ENCODE measurements at regions not wholly inside any gene's neighbourhood (a gene's known extent, or its start where the extent isn't known, plus 50 kb on each side); places are given as distances from the start of the nearest gene placed in this dataset.

DNA sequence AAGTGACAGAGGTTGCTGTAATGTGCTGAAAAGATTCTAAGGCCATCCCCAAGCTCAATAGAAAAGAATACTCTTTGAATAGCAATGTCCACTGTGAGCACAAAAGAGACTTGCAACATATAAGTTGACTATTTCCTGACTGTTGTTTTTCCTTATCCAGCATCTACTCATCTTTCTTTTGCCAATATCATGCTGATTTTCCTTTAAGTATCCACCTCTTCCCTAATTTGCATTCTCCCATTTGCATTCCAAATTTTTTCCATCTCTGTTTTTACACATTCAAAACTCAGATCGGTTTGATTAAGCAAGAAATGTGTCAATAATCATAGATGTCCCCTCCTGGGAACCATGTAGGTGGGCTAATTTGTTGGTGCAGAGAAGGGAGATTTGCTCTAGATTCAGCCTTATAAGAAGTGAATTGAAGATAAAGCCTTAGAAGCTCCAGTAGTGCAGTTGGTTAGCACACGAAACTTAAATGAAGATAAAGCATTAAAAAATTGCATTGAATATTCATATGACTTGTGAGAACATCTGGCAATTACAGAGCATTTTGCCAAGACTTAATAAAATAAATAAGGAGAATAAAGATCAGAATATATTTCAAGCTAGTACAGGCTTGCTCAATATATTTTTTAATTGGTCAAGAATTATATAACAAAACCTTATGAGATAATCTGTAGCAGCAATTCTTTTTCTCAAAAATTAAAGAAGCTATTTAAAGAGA lies 267.6 kb downstream of the TMEM167A start:
- TF ChIP-seq, protein P1, sequence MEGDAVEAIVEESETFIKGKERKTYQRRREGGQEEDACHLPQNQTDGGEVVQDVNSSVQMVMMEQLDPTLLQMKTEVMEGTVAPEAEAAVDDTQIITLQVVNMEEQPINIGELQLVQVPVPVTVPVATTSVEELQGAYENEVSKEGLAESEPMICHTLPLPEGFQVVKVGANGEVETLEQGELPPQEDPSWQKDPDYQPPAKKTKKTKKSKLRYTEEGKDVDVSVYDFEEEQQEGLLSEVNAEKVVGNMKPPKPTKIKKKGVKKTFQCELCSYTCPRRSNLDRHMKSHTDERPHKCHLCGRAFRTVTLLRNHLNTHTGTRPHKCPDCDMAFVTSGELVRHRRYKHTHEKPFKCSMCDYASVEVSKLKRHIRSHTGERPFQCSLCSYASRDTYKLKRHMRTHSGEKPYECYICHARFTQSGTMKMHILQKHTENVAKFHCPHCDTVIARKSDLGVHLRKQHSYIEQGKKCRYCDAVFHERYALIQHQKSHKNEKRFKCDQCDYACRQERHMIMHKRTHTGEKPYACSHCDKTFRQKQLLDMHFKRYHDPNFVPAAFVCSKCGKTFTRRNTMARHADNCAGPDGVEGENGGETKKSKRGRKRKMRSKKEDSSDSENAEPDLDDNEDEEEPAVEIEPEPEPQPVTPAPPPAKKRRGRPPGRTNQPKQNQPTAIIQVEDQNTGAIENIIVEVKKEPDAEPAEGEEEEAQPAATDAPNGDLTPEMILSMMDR (IDR thresholded peaks at IDR 0.05), result no peak
- no peak for TF ChIP-seq NFE2L2 (conservative IDR thresholded peaks at IDR 0.05; ENCODE audit: low read length)
- TF ChIP-seq HDAC2 (IDR thresholded peaks at IDR 0.05), result no peak
- TF ChIP-seq, protein P2, sequence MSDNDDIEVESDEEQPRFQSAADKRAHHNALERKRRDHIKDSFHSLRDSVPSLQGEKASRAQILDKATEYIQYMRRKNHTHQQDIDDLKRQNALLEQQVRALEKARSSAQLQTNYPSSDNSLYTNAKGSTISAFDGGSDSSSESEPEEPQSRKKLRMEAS (IDR thresholded peaks at IDR 0.05), result no peak
- no peak for TF ChIP-seq EHF (CRISPR knock-in tag; IDR thresholded peaks at IDR 0.05)
- TF ChIP-seq CHD2 (IDR thresholded peaks at IDR 0.05; ENCODE audit: low read length, partially characterized antibody), result no peak
- TF ChIP-seq EP300 (IDR thresholded peaks at IDR 0.05), result no peak
- TF ChIP-seq, protein P3, sequence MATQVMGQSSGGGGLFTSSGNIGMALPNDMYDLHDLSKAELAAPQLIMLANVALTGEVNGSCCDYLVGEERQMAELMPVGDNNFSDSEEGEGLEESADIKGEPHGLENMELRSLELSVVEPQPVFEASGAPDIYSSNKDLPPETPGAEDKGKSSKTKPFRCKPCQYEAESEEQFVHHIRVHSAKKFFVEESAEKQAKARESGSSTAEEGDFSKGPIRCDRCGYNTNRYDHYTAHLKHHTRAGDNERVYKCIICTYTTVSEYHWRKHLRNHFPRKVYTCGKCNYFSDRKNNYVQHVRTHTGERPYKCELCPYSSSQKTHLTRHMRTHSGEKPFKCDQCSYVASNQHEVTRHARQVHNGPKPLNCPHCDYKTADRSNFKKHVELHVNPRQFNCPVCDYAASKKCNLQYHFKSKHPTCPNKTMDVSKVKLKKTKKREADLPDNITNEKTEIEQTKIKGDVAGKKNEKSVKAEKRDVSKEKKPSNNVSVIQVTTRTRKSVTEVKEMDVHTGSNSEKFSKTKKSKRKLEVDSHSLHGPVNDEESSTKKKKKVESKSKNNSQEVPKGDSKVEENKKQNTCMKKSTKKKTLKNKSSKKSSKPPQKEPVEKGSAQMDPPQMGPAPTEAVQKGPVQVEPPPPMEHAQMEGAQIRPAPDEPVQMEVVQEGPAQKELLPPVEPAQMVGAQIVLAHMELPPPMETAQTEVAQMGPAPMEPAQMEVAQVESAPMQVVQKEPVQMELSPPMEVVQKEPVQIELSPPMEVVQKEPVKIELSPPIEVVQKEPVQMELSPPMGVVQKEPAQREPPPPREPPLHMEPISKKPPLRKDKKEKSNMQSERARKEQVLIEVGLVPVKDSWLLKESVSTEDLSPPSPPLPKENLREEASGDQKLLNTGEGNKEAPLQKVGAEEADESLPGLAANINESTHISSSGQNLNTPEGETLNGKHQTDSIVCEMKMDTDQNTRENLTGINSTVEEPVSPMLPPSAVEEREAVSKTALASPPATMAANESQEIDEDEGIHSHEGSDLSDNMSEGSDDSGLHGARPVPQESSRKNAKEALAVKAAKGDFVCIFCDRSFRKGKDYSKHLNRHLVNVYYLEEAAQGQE (IDR thresholded peaks at IDR 0.05), result no peak
- no peak for TF ChIP-seq BHLHE40 (IDR thresholded peaks at IDR 0.05; ENCODE audit: low read depth, low read length)
- TF ChIP-seq, protein P4, sequence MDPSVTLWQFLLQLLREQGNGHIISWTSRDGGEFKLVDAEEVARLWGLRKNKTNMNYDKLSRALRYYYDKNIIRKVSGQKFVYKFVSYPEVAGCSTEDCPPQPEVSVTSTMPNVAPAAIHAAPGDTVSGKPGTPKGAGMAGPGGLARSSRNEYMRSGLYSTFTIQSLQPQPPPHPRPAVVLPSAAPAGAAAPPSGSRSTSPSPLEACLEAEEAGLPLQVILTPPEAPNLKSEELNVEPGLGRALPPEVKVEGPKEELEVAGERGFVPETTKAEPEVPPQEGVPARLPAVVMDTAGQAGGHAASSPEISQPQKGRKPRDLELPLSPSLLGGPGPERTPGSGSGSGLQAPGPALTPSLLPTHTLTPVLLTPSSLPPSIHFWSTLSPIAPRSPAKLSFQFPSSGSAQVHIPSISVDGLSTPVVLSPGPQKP (IDR thresholded peaks at IDR 0.05; ENCODE audit: low read depth, low read length), result no peak
